ENCODE measurements at regions not wholly inside any gene's neighbourhood (a gene's known extent, or its start where the extent isn't known, plus 50 kb on each side); places are given as distances from the start of the nearest gene placed in this dataset.

DNA sequence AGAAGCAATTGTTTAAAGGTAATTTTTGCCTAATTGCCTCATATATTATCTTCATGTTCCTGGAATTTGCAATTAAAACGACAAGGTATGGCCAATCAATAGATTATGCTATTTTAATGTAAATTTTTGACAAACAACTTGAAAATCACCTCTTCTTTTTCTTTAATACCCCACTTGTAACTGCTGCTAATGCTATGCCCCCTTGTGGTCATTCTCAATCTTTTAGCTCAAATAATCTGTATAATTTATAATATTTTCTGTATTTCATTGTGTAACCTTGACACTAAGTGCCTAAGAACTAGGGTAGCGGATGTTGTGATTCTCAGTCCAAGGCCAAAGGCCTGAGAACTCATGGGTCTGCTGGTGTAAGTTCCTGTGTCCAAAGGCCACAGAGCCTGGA is 831.7 kb upstream of the POU3F4 start:
- Mint-ChIP-seq H3K9me3 (peaks cover 0 to 3% (median 0%) of the 10 kb centered on the region in 7 donors), H3K36me3 (no peaks in the 10 kb centered on the region), H3K4me1 (no peaks in the 10 kb centered on the region), H3K27me3 (no peaks in the 10 kb centered on the region), H3K27ac (no peak overlapping the region), H3K4me3 (no peak overlapping the region)
- H3K36me3 ChIP-seq (ENCODE audit: control insufficient read depth, insufficient read depth, low read length) = no peaks in the 10 kb centered on the region
- H3K27me3 ChIP-seq (ENCODE audit: control insufficient read depth, insufficient read depth, low read length) = no peaks in the 10 kb centered on the region
- H3K9me3 ChIP-seq (ENCODE audit: control insufficient read depth in 2 of 2, low read length in 2 of 2) = no peaks in the 10 kb centered on the region
- no peak overlapping the region for H3K27ac ChIP-seq (ENCODE audit: insufficient read depth, low read length, poor library complexity, severe bottlenecking)
- no peaks in the 10 kb centered on the region for H3K4me1 ChIP-seq (ENCODE audit: control insufficient read depth, insufficient read depth, low read length, poor library complexity, severe bottlenecking)
- H3K4me3 ChIP-seq (ENCODE audit: low read depth, low read length) = no peak overlapping the region
- DNase-seq = peak in 1 of 3 donors; percentile 1
- ATAC-seq (ENCODE audit: low read depth in 2 of 2) = no peak

- Histone ChIP-seq H3K27me3 (ENCODE audit: control insufficient read depth, insufficient read depth, low read length) (no peaks in the 10 kb centered on the region), H3K9me3 (ENCODE audit: control insufficient read depth in 2 of 2, low read length in 2 of 2) (no peaks in the 10 kb centered on the region), H3K27ac (ENCODE audit: insufficient read depth, low read length, poor library complexity, severe bottlenecking) (no peak overlapping the region), H3K36me3 (ENCODE audit: control insufficient read depth, insufficient read depth, low read length) (no peaks in the 10 kb centered on the region), H3K4me3 (ENCODE audit: low read depth, low read length) (no peak overlapping the region), H3K4me1 (ENCODE audit: control insufficient read depth, insufficient read depth, low read length, poor library complexity, severe bottlenecking) (no peaks in the 10 kb centered on the region)
- peaks cover 0 to 3% (median 0%) of the 10 kb centered on the region in 7 donors for H3K9me3 Mint-ChIP-seq
- H3K4me1 Mint-ChIP-seq = no peaks in the 10 kb centered on the region
- DNase-seq (no peak), ATAC-seq (ENCODE audit: low read depth in 2 of 2) (no peak)
- no peak overlapping the region for H3K27ac Mint-ChIP-seq
- no peaks in the 10 kb centered on the region for H3K27me3 Mint-ChIP-seq
- H3K36me3 Mint-ChIP-seq = no peaks in the 10 kb centered on the region
- H3K4me3 Mint-ChIP-seq = no peak overlapping the region
Measured at GRCh38 chrX:82677286-82677685, 830.8 kb upstream of the POU3F4 start.

- H3K4me1 ChIP-seq (ENCODE audit: control insufficient read depth, insufficient read depth, low read length, poor library complexity, severe bottlenecking) = no peaks in the 10 kb centered on the region
- H3K4me3 ChIP-seq (ENCODE audit: low read depth, low read length) = no peak overlapping the region
- H3K27ac ChIP-seq (ENCODE audit: insufficient read depth, low read length, poor library complexity, severe bottlenecking) = no peak overlapping the region
- ATAC-seq (ENCODE audit: low read depth in 2 of 2) (no peak), DNase-seq (no peak)
- Mint-ChIP-seq H3K27me3 (no peaks in the 10 kb centered on the region), H3K36me3 (no peaks in the 10 kb centered on the region), H3K4me1 (no peaks in the 10 kb centered on the region), H3K27ac (no peak overlapping the region), H3K4me3 (no peak overlapping the region), H3K9me3 (peaks cover 0 to 2% (median 0%) of the 10 kb centered on the region in 7 donors)
- H3K27me3 ChIP-seq (ENCODE audit: control insufficient read depth, insufficient read depth, low read length) = no peaks in the 10 kb centered on the region
- no peaks in the 10 kb centered on the region for H3K36me3 ChIP-seq (ENCODE audit: control insufficient read depth, insufficient read depth, low read length)
- peaks cover 0 to 2% of the 10 kb centered on the region in 2 experiments for H3K9me3 ChIP-seq (ENCODE audit: control insufficient read depth in 2 of 2, low read length in 2 of 2)
Measured at GRCh38 chrX:82692991-82693390, 815.1 kb upstream of the POU3F4 start.

GRCh38 chrX:82695066-82695465 is 813.0 kb upstream of the POU3F4 start:
- Mint-ChIP-seq H3K27me3 (no peaks in the 10 kb centered on the region), H3K4me1 (no peaks in the 10 kb centered on the region), H3K36me3 (no peaks in the 10 kb centered on the region), H3K9me3 (peaks cover 0 to 2% (median 0%) of the 10 kb centered on the region in 7 donors), H3K4me3 (no peak overlapping the region), H3K27ac (no peak overlapping the region)
- Histone ChIP-seq H3K27ac (ENCODE audit: insufficient read depth, low read length, poor library complexity, severe bottlenecking) (no peak overlapping the region), H3K4me3 (ENCODE audit: low read depth, low read length) (no peak overlapping the region), H3K36me3 (ENCODE audit: control insufficient read depth, insufficient read depth, low read length) (no peaks in the 10 kb centered on the region), H3K9me3 (ENCODE audit: control insufficient read depth in 2 of 2, low read length in 2 of 2) (peaks cover 0 to 2% of the 10 kb centered on the region in 2 experiments), H3K27me3 (ENCODE audit: control insufficient read depth, insufficient read depth, low read length) (no peaks in the 10 kb centered on the region), H3K4me1 (ENCODE audit: control insufficient read depth, insufficient read depth, low read length, poor library complexity, severe bottlenecking) (no peaks in the 10 kb centered on the region)
- DNase-seq = no peak
- ATAC-seq (ENCODE audit: low read depth in 2 of 2) = no peak

DNA sequence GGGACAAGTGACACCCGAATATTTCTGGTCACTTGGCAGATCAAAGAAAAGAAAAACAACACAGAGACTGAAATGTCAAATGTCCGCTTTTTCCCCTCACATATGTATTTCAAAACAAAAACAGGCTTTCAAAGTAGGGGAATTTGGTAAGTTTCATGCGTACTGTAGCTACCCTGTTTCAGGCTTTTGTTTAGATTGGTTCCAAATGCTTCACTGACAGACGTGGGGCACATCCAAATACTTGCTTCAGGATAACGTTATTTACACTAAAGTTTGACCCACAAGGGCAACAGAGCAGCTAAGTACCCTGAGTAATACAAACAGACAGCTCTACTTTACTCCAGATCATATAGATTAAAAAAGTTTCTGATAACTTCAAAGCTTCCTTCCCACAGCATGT is 804.5 kb upstream of the POU3F4 start:
- Histone ChIP-seq H3K4me3 (ENCODE audit: low read depth, low read length) (no peak overlapping the region), H3K4me1 (ENCODE audit: control insufficient read depth, insufficient read depth, low read length, poor library complexity, severe bottlenecking) (no peaks in the 10 kb centered on the region), H3K36me3 (ENCODE audit: control insufficient read depth, insufficient read depth, low read length) (no peaks in the 10 kb centered on the region), H3K27me3 (ENCODE audit: control insufficient read depth, insufficient read depth, low read length) (no peaks in the 10 kb centered on the region), H3K27ac (ENCODE audit: insufficient read depth, low read length, poor library complexity, severe bottlenecking) (no peak overlapping the region), H3K9me3 (ENCODE audit: control insufficient read depth in 2 of 2, low read length in 2 of 2) (no peaks in the 10 kb centered on the region)
- Mint-ChIP-seq H3K4me3 (no peak overlapping the region), H3K9me3 (peaks cover 0 to 1% (median 0%) of the 10 kb centered on the region in 7 donors), H3K27ac (no peak overlapping the region), H3K4me1 (no peaks in the 10 kb centered on the region), H3K36me3 (no peaks in the 10 kb centered on the region), H3K27me3 (no peaks in the 10 kb centered on the region)
- ATAC-seq (ENCODE audit: low read depth in 2 of 2) = no peak
- no peak for DNase-seq

GRCh38 chrX:82711457-82711856 is 796.6 kb upstream of the POU3F4 start:
- Histone ChIP-seq H3K36me3 (ENCODE audit: control insufficient read depth, insufficient read depth, low read length) (no peaks in the 10 kb centered on the region), H3K27ac (ENCODE audit: insufficient read depth, low read length, poor library complexity, severe bottlenecking) (no peak overlapping the region), H3K4me1 (ENCODE audit: control insufficient read depth, insufficient read depth, low read length, poor library complexity, severe bottlenecking) (no peaks in the 10 kb centered on the region), H3K9me3 (ENCODE audit: control insufficient read depth in 2 of 2, low read length in 2 of 2) (no peaks in the 10 kb centered on the region), H3K4me3 (ENCODE audit: low read depth, low read length) (no peak overlapping the region), H3K27me3 (ENCODE audit: control insufficient read depth, insufficient read depth, low read length) (no peaks in the 10 kb centered on the region)
- no peaks in the 10 kb centered on the region for H3K27me3 Mint-ChIP-seq
- H3K36me3 Mint-ChIP-seq = no peaks in the 10 kb centered on the region
- H3K27ac Mint-ChIP-seq = no peak overlapping the region
- H3K4me1 Mint-ChIP-seq = no peaks in the 10 kb centered on the region
- ATAC-seq (ENCODE audit: low read depth in 2 of 2) (no peak), DNase-seq (no peak)
- H3K9me3 Mint-ChIP-seq = peaks cover 0 to 3% (median 0%) of the 10 kb centered on the region in 7 donors
- no peak overlapping the region for H3K4me3 Mint-ChIP-seq

GRCh38 chrX:82721891-82722290 is 786.2 kb upstream of the POU3F4 start:
- no peaks in the 10 kb centered on the region for H3K36me3 ChIP-seq (ENCODE audit: control insufficient read depth, insufficient read depth, low read length)

DNA sequence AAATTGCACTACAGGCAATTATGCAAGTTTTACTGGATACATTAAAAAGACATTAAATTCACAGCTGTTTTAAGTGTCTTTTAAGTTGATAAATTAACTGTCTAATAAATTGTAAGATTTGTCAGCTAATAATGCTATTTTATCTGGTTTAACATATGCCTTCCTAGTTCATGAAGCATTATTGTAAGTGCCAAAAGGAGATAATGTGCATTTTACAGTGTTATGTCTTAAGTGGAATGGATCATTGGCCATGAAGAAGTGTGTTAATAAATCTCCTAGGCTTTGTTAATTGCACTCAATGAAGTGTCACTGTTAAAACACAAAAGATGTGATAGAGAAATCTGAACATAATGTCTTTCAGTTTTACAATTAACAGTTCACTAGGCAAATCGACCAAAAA is 784.3 kb upstream of the POU3F4 start:
- H3K27me3 Mint-ChIP-seq = no peaks in the 10 kb centered on the region
- no peaks in the 10 kb centered on the region for H3K27me3 ChIP-seq (ENCODE audit: control insufficient read depth, insufficient read depth, low read length)
- H3K36me3 Mint-ChIP-seq = no peaks in the 10 kb centered on the region
- H3K9me3 Mint-ChIP-seq = peaks cover 0 to 5% (median 0%) of the 10 kb centered on the region in 7 donors
- no peak overlapping the region for H3K27ac Mint-ChIP-seq
- H3K4me3 ChIP-seq (ENCODE audit: low read depth, low read length) = no peak overlapping the region
- H3K4me3 Mint-ChIP-seq = no peak overlapping the region
- H3K9me3 ChIP-seq (ENCODE audit: control insufficient read depth in 2 of 2, low read length in 2 of 2) = no peaks in the 10 kb centered on the region
- no peak for ATAC-seq (ENCODE audit: low read depth in 2 of 2)
- H3K4me1 Mint-ChIP-seq = no peaks in the 10 kb centered on the region
- H3K27ac ChIP-seq (ENCODE audit: insufficient read depth, low read length, poor library complexity, severe bottlenecking) = no peak overlapping the region
- no peaks in the 10 kb centered on the region for H3K4me1 ChIP-seq (ENCODE audit: control insufficient read depth, insufficient read depth, low read length, poor library complexity, severe bottlenecking)
- H3K36me3 ChIP-seq (ENCODE audit: control insufficient read depth, insufficient read depth, low read length) = no peaks in the 10 kb centered on the region
- no peak for DNase-seq

More at GRCh38 chrX:82721891-82722290, 786.2 kb upstream of the POU3F4 start:
- H3K27ac ChIP-seq (ENCODE audit: insufficient read depth, low read length, poor library complexity, severe bottlenecking) = no peak overlapping the region
- DNase-seq (no peak), ATAC-seq (ENCODE audit: low read depth in 2 of 2) (no peak)
- Mint-ChIP-seq H3K36me3 (no peaks in the 10 kb centered on the region), H3K4me3 (no peak overlapping the region), H3K4me1 (no peaks in the 10 kb centered on the region), H3K27me3 (no peaks in the 10 kb centered on the region), H3K9me3 (no peaks in the 10 kb centered on the region), H3K27ac (no peak overlapping the region)
- H3K4me1 ChIP-seq (ENCODE audit: control insufficient read depth, insufficient read depth, low read length, poor library complexity, severe bottlenecking) = no peaks in the 10 kb centered on the region
- H3K27me3 ChIP-seq (ENCODE audit: control insufficient read depth, insufficient read depth, low read length) = no peaks in the 10 kb centered on the region
- H3K4me3 ChIP-seq (ENCODE audit: low read depth, low read length) = no peak overlapping the region
- no peaks in the 10 kb centered on the region for H3K9me3 ChIP-seq (ENCODE audit: control insufficient read depth in 2 of 2, low read length in 2 of 2)
